ENCODE measurements at regions not wholly inside any gene's neighbourhood (a gene's known extent, or its start where the extent isn't known, plus 50 kb on each side); places are given as distances from the start of the nearest gene placed in this dataset.
"Not testable (repeated sequence)": the region's sequence is repeated elsewhere in the genome, so short reads cannot be mapped to it uniquely, and the experiment has no call there.

DNA sequence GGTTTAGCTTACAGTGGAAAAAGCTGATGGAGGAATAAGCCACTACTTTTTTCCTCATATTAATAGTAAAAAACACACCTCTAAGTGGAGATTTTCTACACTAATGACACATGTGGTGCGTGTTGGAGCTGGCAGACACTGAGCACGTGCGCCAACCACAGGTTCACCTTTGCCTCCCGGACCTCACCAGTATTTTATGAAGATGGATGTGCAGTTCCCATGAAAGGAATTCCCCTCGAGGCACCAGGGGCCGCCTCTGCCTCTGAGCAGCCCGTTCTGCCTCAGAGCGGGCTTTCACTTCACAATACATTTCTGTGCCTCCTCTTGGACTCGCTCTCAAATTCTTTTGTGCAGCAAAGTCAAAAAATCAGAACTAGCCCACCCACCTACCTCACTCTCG lies 477.5 kb upstream of the ADARB2 start:
- no peak for DNase-seq

DNA sequence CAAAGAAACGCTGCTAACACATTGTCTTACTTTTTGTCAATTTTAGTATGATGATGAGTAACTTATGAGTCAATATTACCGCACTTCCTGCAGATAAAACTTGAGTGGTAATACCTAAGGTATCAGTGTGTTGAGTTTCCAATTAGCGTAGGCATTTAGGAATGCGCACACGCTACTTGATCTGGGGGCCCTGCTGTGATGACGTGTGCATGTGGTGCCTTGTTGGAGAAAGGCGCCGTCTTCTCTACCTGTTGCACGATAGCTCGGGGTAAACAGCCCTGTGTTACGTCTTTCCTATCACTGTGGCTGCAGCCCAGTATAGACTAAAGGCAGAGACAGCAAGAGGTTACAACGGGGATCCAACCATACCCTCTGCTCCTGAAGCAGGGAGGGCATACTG lies 476.8 kb upstream of the ADARB2 start:
- DNase-seq: no peak

DNA sequence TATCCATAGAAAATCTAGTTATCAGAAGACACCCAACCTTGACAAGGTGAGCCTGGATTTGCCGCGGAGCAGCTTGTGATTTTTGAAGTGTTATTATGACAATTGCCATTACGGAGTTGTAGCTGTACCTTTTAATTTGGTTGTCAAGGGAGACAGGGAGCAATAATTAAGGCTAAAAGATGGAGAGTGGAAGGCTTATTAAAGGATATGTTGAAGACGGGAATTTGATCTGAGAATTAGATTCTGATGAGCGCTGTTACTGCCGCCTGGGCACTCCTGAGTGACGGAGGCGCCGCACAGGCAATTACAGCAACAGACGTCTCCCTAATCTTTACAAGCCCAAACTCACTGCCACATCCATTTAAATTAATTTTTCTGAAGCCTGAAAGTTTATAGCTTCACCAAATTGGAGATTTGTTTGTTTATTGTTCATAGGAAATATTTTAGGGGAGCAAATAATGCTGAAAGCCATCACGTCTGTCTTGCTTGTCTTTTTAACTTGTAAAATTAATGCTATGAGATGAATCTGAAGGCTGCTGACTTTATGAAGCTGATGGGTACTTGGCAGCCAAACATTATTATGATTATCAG lies 475.0 kb upstream of the ADARB2 start:
- no peak for DNase-seq

DNA sequence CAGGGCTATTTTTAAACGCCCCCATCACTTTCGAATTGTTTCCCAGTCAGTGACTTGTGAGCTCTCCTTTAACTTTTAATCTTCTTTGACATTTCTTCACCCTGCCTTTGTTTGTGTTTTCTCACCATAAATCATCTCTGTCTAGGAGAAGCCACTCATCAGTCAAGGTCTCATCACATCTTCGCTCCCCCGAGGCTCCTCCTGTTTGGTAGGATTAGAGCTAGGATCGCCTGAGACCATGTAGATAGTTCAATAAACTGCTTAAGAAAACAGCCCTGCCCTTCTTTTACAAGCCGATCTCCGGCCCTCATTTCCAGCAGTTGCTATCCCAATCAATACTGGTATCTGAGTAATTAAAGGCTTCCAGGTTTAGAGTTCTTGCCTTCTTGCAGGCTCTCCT lies 472.8 kb upstream of the ADARB2 start:
- no peak for DNase-seq

DNA sequence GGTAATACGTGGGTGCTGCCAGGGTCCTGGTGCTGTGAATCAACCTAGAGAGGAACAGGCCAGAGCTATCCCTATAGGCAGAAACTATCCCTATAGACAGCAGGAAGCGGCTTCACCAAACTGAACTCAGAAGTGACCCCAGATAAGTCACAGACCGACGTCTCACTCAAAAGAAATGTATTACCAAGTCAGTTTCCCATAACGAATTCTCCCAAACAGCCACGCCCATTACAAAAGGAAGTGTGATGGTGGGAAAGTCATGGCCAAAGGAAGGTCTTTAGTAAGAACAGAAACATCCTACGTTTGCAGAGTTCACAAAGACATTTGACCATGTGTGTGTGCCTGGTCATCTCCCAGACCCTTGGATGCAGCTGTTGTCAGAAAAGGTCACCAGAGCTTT lies 470.8 kb upstream of the ADARB2 start:
- no peak for DNase-seq

DNA sequence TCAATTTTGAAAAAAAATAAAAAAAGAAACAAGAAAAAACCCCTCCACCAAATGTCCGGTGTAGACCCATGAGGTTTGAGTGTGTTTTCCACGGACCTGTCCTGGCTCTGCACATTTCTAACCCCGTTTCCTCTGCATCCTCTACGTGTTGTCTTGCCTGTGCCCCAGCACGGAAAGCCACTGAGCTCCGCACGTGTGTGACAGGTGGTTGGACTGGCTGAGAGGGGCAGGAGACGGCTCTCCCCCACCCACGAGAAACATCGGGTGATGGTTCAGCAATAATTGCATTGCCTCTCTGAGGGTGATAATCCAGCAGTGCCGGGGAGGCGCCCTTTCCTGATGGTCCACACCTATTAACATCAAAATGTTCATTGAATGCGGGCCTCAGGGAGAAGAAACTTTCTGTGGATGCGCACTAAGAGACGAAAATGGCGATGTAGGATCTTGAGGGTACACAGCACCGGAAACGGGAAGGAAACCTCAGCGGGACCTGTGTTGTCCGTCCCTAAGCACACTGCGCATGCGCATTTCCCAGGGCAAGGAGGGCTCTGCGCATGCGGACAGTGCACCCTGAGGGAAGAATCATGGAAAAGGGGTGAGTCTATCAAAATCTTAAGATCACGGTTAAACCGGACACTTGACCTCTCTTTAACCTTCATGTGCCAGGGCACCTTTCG lies 470.1 kb upstream of the ADARB2 start:
- DNase-seq: no peak

DNA sequence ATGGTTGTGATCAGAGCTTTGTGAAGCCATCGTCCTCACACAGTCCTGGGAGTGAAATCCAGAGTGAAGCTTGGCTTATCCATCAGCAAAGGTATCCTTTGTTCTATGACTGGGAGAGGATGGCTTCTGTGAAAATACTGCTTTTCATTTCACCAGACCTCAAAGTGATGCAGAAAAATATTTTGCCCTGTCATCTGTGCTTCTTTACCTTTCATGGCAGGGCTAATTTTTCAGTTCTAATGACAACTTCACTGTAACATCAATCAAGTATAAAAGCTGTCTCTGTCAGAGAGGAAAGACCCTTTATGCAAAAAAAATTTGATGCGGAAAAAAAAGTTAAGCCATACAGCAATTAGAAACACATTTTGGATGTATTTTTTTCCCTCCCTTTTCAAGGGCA lies 468.1 kb upstream of the ADARB2 start:
- no peak for DNase-seq

DNA sequence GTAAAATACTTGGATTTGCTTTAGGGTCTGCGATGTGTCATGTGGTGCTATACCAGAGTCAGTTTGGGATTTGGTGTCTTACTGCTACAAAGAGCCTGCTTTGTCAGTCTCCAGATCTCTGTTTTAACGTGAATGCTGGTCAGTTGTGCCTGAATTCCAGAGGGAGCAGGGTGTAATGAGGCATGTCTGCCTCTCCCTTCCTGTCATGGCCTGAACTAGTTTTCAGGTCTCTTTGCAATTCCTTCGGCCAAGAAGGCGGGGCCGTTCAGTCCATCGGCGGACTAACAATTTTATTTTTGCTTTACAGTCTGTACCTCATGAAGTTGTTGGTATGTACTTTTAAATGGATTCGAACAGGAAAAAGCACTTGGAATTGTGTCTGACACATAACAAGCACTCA lies 465.1 kb upstream of the ADARB2 start:
- DNase-seq: no peak

DNA sequence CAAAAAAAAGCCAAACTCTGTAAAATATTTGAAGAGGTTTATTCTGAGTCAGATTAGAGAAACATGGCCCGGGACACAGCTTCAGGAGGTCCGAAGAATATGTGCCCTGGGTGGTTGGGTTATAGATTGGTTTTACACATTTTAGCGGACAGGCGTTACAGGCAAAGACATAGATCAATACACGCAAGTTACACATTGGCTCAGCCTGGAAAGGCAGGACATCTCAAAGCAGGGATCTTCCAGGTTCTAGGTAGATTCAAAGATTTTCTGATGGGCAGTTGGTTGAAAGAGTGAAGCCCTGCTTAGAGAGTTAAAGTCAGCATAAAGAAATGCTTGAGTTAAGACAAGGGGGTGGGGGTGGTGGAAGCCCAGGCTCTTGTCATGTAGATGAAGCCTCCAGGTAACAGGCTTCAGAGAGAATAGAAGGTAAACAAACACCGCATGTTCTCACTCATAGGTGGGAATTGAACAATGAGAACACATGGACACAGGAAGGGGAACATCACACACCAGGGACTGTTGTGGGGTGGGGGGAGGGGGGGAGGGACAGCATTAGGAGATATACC lies 464.3 kb upstream of the ADARB2 start:
- DNase-seq: no peak

DNA sequence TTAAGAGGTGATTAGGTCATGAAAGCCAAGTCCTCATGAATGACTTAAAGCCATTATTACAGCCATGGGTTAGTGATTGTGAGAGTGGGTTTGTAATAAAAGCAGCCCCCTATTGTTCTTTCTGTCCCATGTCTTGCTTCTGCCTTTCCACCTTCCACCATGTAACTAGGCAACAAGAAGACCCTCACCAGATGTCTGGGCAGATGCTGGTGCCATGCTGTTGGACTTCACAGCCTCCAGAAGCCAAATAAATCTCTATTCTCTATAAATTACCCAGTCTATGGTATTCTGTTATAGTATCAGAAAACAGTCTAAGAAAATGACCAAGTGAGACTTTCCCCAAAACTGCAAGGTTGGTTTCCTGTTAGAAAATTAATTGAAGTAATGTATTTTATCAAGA lies 460.3 kb upstream of the ADARB2 start:
- DNase-seq: no peak

DNA sequence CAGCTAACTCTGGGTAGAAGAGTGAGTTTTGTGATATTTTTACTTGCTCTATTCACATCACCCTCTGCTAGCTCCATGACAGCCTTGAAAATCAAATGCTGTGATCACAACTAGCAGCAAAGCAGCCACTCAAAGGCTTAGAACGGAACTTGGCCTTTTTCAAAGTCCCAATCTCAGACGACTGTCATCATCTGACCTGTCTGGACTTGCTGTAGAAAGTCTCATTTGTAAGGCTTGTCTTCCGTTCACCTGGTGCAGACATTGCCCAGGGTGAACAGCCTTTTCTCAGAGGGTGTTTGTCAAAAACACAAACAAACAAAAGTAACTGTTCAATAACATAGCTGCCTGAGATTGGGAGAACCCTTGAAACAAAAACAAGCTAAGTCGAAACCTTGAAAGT lies 458.9 kb upstream of the ADARB2 start:
- no peak for DNase-seq

DNA sequence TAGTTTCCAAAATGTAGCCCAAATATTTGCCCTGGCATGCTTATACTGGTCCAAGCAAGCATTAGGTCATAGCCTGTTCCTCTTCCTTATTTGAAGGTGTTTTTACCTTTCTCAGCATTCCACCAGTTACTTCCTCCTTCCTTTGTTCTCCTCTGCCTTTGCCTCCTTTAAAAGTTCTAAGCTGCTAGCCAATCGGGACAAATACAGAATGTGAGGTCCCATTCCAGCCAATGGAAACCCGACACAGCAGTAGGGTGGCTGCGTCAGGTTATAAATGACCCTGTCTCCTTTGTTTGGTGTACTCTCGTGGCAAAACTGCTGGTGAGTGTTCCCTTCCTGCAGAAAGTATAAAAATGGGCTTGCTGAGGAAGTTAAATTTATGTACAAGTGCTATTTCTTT lies 452.0 kb upstream of the ADARB2 start:
- DNase-seq: not testable (repeated sequence)

DNA sequence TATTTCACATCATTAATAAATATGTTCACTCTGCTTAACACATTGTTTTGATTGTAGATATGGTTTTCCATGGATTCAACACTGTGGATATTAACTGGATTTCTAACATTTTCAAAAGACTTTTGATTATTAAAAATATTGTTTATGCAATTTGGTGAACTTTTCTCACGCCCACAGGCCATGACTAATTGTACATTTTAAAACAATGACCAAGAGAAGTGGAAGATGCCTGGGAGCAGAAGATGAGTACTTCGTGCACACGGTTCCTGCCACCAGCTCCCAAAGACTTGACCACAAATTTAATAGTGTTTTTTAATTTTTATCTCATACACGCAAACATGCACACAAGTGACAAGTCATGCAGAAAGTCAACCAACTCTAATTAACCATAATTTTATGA lies 451.0 kb upstream of the ADARB2 start:
- DNase-seq: no peak

DNA sequence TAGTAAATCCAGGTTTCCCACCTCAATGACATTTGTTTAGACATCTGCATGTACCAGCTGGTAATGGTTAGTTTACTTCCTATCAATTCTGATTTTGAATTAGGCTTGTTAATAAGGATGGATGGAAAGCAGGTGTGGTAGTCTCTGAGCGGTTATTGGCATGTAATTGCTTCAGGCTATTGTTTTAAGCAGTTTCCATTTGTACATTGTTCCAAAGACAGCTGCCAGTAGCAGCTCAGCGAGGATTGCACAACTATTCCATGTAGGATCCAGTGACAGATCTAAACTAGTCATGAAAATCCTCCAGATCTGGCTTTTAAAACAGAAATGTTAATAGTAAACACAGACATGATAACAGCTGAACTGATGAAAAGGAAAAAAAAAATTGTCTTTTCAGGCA lies 436.0 kb upstream of the ADARB2 start:
- no peak for DNase-seq

DNA sequence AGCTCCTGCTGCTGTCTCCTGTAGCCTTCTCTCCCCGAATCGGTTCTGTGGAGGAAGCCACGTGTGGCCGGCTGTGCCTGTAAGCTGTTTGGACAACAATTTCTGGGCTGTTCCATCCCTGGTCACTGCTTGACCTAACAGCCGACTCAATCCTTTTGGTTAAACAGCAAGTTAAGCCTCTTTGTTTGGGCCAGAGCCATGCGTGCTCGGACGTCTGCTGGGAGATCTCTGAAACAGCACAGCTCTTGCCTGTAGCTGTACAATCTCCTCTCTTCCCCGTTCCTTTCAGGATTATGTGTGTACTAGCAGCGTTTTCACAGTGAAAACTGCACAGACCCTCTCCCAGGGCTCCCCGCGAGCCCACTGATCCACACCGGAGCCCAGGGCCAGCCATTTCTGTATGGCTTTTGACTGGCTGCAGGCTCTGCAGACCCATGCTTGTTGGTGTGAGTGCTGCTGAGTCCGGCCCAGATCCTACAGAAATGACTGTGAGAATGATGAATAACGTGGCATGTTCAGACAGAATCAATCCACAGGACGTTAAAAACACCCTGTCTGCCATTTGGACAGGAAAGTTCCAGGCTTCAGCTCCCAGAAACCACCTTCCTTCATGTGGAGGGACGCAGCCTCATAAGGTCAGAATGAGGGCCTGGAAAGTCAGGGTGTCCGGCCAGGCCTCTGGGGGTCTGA lies 428.6 kb upstream of the ADARB2 start:
- DNase-seq: no peak

DNA sequence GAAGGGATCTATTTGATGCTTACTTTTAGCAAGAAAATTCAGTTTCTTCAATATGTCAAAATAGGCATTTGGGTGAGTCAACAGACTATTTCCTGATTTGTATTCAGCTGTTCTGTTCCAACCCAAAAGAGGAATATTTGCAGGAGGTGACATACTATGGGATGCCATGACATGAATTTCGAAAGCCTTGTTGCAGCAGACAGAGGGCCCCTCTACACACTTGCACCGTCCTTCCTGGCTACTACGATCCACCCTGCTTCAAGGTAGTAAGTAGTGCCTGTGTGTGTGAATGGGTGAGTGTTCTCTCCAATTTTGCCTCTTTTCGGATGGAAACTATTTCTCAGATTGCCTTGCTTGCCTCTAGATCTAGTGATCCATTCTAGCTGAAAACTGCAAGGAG lies 413.0 kb upstream of the ADARB2 start:
- no peak for DNase-seq

DNA sequence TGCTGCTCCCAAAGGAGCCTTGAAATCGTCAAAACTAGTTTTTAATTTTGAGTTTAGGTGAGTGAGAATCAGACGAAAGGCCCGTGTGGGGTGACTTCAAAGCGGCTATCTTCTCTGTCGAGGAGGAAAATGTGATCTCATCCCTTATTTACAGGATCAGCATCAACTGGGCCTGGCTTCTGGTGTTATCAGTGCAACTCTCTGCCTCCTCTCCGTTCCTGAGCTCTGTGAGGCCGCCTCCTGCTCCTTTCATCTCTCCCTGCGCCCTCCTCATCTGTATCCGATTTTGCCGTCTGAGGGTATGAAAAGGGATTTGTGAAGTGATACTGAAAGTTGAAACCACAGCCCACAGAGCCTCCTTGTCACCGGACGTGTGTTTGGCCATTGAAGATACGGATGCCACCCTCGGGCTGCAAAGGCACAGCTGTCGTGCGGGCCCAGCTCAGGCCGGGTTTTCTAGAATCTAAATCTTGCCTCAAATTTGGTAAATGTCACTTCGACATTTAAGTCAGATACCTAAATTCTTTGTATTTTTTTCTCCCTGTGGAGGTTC lies 408.7 kb upstream of the ADARB2 start:
- DNase-seq: no peak

DNA sequence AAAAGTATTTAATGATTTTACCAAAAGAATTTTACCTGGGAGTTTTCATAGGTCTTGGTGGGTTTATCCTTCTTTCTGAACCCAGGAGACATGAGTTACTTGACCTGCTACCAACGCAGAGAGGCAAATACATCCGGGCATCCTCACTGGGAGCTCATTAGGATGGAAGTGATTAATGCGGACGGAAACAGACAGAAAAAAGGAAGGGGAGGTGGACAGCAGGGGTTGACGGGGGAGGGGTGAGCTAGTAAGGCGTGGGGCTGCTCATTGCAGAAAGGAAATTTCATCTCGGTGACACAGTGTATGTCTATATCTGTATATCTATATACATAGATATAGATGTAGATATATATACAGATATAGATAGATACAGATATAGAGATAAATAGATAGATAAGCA lies 408.2 kb upstream of the ADARB2 start:
- no peak for DNase-seq

DNA sequence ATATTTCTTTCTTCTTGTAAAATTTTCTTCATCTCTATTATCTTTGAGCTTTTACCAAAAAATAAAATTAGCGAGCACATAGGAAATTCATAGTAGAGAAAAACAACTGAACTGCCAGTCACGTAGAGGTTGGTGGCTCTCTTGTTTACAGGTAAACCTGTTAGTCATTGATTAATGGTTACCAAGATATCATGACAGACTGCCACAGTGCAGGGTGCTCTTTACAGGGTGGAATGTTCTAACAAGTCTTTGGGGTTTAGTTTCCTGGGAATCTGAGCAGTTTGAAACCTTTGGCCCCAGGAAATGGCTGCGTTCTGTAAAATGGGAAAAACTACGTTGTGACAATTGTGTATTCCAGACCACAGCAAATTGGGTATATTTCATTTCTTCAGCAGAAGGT lies 407.3 kb upstream of the ADARB2 start:
- no peak for DNase-seq

DNA sequence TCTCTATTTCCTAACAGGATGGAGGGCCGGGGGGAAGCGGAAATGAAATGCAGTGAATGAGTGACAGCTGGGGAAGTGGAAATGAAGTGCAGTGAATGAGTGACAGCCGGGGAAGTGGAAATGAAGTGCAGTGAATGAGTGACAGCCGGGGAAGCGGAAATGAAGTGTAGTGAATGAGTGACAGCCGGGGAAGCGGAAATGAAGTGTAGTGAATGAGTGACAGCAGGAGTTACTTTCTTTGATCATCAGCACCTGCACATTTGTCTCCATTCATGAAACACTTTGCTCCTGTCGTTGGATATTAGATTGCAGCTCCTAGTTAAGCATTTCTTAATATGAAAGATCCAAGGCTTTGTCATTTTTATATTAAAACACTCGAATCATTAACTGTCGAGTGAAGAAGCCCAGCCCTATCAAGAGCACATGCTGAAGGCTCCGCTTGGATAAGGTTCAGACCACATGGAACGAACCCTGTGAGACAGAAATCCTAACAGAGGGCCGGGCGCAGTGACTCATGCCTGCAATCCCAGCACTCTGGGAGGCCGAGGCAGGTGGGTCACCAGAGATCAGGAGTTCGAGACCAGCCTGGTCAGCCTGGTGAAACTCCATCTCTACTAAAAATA lies 406.0 kb upstream of the ADARB2 start:
- DNase-seq: no peak

DNA sequence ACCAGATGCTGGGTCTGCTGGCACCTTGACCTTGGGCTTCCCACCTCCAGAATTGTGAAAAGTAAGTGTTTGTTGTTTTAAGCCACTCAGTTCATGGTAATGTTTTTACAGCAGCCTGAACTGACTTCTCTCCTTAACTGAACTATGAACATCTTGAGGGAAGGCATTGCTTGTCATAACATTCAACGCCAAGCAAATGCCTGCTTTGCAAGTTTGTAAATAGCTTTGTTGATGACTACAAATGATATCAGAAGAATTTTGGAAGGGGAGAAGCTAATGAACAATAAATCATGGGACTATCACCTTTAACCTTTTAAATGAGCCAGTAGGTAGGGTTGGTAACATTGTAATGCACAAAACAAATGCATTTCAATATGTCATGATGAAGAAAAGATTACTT lies 402.4 kb upstream of the ADARB2 start:
- no peak for DNase-seq

DNA sequence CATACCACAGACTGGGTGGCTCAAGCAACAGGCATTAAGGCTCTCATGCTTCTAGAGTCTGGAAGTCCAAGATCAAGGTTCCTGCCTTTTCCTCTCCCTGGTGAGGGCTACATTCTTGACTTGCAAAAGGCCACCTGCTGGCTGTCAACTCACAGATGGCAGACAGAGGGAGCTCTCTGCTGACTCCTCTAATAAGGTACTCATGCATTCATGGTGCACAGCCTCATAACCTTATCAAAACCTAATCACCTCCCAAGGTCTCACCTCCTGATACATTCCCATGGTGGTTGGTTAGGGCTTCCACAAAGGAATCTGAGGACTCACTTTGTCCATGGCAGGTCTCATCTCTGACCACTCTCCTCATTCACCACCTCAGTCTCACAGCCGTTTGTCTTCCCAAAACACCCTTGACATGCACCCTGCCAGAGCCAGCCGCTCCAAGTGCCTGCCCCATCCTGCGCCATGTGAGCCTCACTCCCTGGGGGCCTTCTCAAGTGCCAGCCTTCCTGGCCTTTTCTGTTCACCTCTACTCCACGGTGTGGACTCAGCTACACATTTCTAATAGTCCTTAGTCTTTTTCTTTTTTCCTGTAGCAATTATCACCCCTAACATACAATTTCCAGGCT lies 400.3 kb upstream of the ADARB2 start:
- no peak for DNase-seq

DNA sequence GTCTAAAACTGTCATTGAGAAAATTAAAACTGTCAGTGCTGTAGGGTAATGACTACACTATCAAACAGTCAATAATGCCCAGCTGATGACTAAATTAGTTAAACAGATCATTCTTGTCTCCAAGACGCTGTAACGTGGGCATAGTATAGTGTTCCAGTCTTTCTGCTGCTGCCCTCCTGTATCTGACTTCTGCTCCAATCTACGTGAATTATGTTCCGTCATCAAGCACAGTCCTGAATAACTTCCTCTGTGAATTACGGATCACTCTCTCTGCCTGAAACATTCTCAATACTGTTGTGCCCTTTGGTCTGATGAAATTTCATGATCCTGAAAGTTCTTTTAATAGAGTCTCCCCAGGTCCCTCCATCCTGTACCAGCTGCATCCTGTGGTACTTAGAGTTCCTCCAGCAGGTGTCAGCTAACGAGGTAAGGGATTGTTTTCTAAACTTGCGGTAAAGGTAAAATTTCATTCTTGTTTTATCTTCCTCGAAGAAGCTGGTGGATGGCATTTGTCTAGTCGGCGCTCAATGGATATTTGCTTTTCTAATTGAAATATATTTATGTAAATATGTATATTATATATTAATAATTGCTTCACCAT lies 393.5 kb upstream of the ADARB2 start:
- no peak for DNase-seq

Measured in NCI-H187 treated with DMSO at 0.1 percent for 48 hours (cell line).